H1 (cell line): ENCODE measurements at regions not wholly inside any gene's neighbourhood (a gene's known extent, or its start where the extent isn't known, plus 50 kb on each side); places are given as distances from the start of the nearest gene placed in this dataset.

Experiments used
- CTCF ChIA-PET: fragments of 300-600 bp; sonication (Branson Sonifier 250); formaldehyde crosslinking; loops from one replicate; lab custom pipeline; 2021; ENCODE audit not compliant: partially characterized antibody; lab: Charles Lee
- POLR2A ChIA-PET: fragments of 300-600 bp; sonication (Branson Sonifier 250); formaldehyde crosslinking; loops from one replicate; lab custom pipeline; 2021; ENCODE audit warnings: inconsistent platforms; ENCODE audit not compliant: partially characterized antibody; lab: Charles Lee
- DNase-seq, 2 experiments: peaks; one replicate each; pipeline versions ENCODE4 v3.0.0 to v3.0.0-alpha.2; 2010 to 2022; ENCODE audit warnings: low spot score in 2 of 2, low read depth in 1 of 2, mixed read lengths in 1 of 2
- FAIRE-seq: peaks from 2 replicates; lab custom pipeline; 2011; peaks lifted over from hg19 to GRCh38; lab: Jason Lieb, UNC
- H2AFZ ChIP-seq: 2 replicates; pipeline ENCODE4 v1.8.1; 2012; ENCODE audit warnings: low read length, inconsistent platforms
- H2AK5ac ChIP-seq: 2 replicates; pipeline ENCODE4 v1.6.1; 2013; ENCODE audit warnings: low read depth, low read length
- H2BK120ac ChIP-seq: replicated peaks from 2 replicates; pipeline ENCODE3; 2013; ENCODE audit warnings: low read depth, low read length, inconsistent platforms
- H2BK12ac ChIP-seq: 2 replicates; pipeline ENCODE4 v1.6.1; 2013; ENCODE audit warnings: low read depth, low read length
- H2BK15ac ChIP-seq: 2 replicates; pipeline ENCODE4 v1.6.1; 2013; ENCODE audit warnings: low read length
- H2BK20ac ChIP-seq: 2 replicates; pipeline ENCODE4 v1.6.1; 2013; ENCODE audit warnings: low read length
- H2BK5ac ChIP-seq: 2 replicates; pipeline ENCODE4 v1.6.1; 2013; ENCODE audit warnings: low read depth, low read length
- H3K14ac ChIP-seq: 2 replicates; pipeline ENCODE4 v1.6.1; 2013; ENCODE audit warnings: inconsistent platforms; ENCODE audit not compliant: insufficient read length
- H3K18ac ChIP-seq: 2 replicates; pipeline ENCODE4 v1.6.1; 2013; ENCODE audit warnings: low read length; ENCODE audit errors: extremely low read depth
- H3K23ac ChIP-seq: 2 replicates; pipeline ENCODE4 v1.6.1; 2013; ENCODE audit warnings: inconsistent platforms; ENCODE audit not compliant: insufficient read length
- H3K23me2 ChIP-seq: 2 replicates; pipeline ENCODE4 v1.6.1; 2013; ENCODE audit warnings: low read depth, low read length
- H3K27ac ChIP-seq: 2 replicates; pipeline ENCODE4 v1.6.1; 2011; ENCODE audit warnings: low read depth, low read length, inconsistent platforms
- H3K27me3 ChIP-seq, 4 experiments: replicated peaks in 1 of 4; 1 replicate in 1 of 4; 2 replicates in 3 of 4; pipeline versions ENCODE4 v1.6.1 to v1.8.1; 2011 to 2013; ENCODE audit warnings: low read length in 3 of 4, mild to moderate bottlenecking in 3 of 4, inconsistent platforms in 2 of 4, mixed read lengths in 2 of 4, moderate library complexity in 1 of 4; ENCODE audit not compliant: control insufficient read depth in 3 of 4, insufficient read depth in 3 of 4; ENCODE audit errors: extremely low read depth in 1 of 4
- H3K36me3 ChIP-seq, 4 experiments: 2 replicates each; pipeline versions ENCODE4 v1.6.1 to v1.8.1; 2011 to 2013; ENCODE audit warnings: mild to moderate bottlenecking in 4 of 4, low read length in 3 of 4, moderate library complexity in 2 of 4, control low read depth in 1 of 4, inconsistent platforms in 1 of 4; ENCODE audit not compliant: insufficient read depth in 4 of 4, control insufficient read depth in 2 of 4
- H3K4ac ChIP-seq: replicated peaks from 2 replicates; pipeline ENCODE3; 2013; ENCODE audit warnings: low read length, low read depth, mixed read lengths, inconsistent platforms; ENCODE audit not compliant: insufficient read length
- H3K4me1 ChIP-seq, 4 experiments: replicated peaks in 1 of 4; 1 replicate in 1 of 4; 2 replicates in 3 of 4; pipeline versions ENCODE4 v1.6.1 to v1.8.1; 2011 to 2013; ENCODE audit warnings: low read length in 3 of 4, inconsistent platforms in 2 of 4, mixed read lengths in 1 of 4; ENCODE audit not compliant: insufficient read depth in 4 of 4, control insufficient read depth in 3 of 4
- H3K4me2 ChIP-seq, 2 experiments: 2 replicates each; pipeline versions ENCODE4 v1.6.1 to v1.8.1; 2011 to 2013; ENCODE audit warnings: low read depth in 2 of 2, low read length in 2 of 2, control low read depth in 1 of 2, inconsistent platforms in 1 of 2, mild to moderate bottlenecking in 1 of 2; ENCODE audit not compliant: insufficient read depth in 1 of 2
- H3K4me3 ChIP-seq, 4 experiments: fragments of 200-600, 300-600 bp in 1 of 4; sonication (generic), shearing (Covaris generic), sonication (Bioruptor Twin) in 1 of 4; 2 replicates each; pipeline versions ENCODE4 v1.5.1 to v1.8.1; 2011 to 2016; ENCODE audit warnings: low read length in 4 of 4, low read depth in 3 of 4, control low read depth in 2 of 4, inconsistent platforms in 2 of 4, mild to moderate bottlenecking in 2 of 4, mixed read lengths in 1 of 4, moderate library complexity in 1 of 4; ENCODE audit not compliant: insufficient read depth in 2 of 4; ENCODE audit errors: extremely low read depth in 1 of 4
- H3K56ac ChIP-seq: replicated peaks from 2 replicates; pipeline ENCODE3; 2013; ENCODE audit warnings: low read depth, mild to moderate bottlenecking, mixed read lengths, low read length, inconsistent platforms; ENCODE audit not compliant: insufficient read length
- H3K79me1 ChIP-seq: 2 replicates; pipeline ENCODE4 v1.6.1; 2013; ENCODE audit warnings: low read depth, low read length, control low read depth
- H3K79me2 ChIP-seq, 2 experiments: 2 replicates each; pipeline versions ENCODE4 v1.6.1 to v1.8.1; 2012 to 2013; ENCODE audit warnings: low read length in 2 of 2, mild to moderate bottlenecking in 2 of 2, inconsistent platforms in 1 of 2; ENCODE audit not compliant: insufficient read depth in 2 of 2, control insufficient read depth in 1 of 2
- H3K9ac ChIP-seq, 4 experiments: replicated peaks in 1 of 4; 1 replicate in 1 of 4; 2 replicates in 3 of 4; pipeline versions ENCODE4 v1.6.1 to v1.8.1; 2011 to 2013; ENCODE audit warnings: low read depth in 3 of 4, low read length in 3 of 4, control low read depth in 2 of 4, mild to moderate bottlenecking in 2 of 4, moderate library complexity in 2 of 4, inconsistent platforms in 1 of 4; ENCODE audit errors: extremely low read depth in 1 of 4
- H3K9me3 ChIP-seq, 2 experiments: 2 replicates each; pipeline versions ENCODE4 v1.6.1 to v1.8.1; 2012 to 2013; ENCODE audit warnings: mild to moderate bottlenecking in 2 of 2, moderate library complexity in 2 of 2, control low read depth in 1 of 2, inconsistent platforms in 1 of 2, low read depth in 1 of 2, low read length in 1 of 2, mixed read lengths in 1 of 2; ENCODE audit not compliant: insufficient read depth in 2 of 2
- H4K20me1 ChIP-seq, 2 experiments: replicated peaks in 1 of 2; 2 replicates each; pipeline versions ENCODE3 to v1.8.1; 2011 to 2013; ENCODE audit warnings: inconsistent platforms in 2 of 2, low read length in 2 of 2, mild to moderate bottlenecking in 1 of 2; ENCODE audit not compliant: insufficient read depth in 2 of 2, control insufficient read depth in 1 of 2
- H4K5ac ChIP-seq: 2 replicates; pipeline ENCODE4 v1.6.1; 2013; ENCODE audit warnings: low read length, low read depth, mixed read lengths, inconsistent platforms; ENCODE audit not compliant: insufficient read length
- H4K8ac ChIP-seq: 2 replicates; pipeline ENCODE4 v1.8.0; 2013; ENCODE audit warnings: mild to moderate bottlenecking, moderate library complexity, low read length, inconsistent platforms; ENCODE audit not compliant: insufficient read depth; ENCODE audit errors: extremely low read depth
- H4K91ac ChIP-seq: replicated peaks from 2 replicates; pipeline ENCODE3; 2013; ENCODE audit warnings: low read length, mixed read lengths, inconsistent platforms; ENCODE audit not compliant: insufficient read length
- KDM4A ChIP-seq: IDR thresholded peaks from one replicate; pipeline ENCODE4 v1.7.1; 2012; ENCODE audit warnings: low read depth, mild to moderate bottlenecking, moderate library complexity, low read length, inconsistent platforms; ENCODE audit not compliant: severe bottlenecking
- SAP30 ChIP-seq: fragments of 300-600 bp; sonication (generic); IDR thresholded peaks from 2 replicates; pipeline ENCODE4 v1.7.1; 2012; ENCODE audit warnings: low read length, moderate library complexity, mild to moderate bottlenecking, inconsistent platforms; ENCODE audit not compliant: insufficient read depth, insufficient replicate concordance
- TF ChIP-seq, protein P1 (sequence below): IDR thresholded peaks from 2 replicates; pipeline ENCODE4 v1.6.1; 2012; ENCODE audit warnings: inconsistent platforms

DNA sequence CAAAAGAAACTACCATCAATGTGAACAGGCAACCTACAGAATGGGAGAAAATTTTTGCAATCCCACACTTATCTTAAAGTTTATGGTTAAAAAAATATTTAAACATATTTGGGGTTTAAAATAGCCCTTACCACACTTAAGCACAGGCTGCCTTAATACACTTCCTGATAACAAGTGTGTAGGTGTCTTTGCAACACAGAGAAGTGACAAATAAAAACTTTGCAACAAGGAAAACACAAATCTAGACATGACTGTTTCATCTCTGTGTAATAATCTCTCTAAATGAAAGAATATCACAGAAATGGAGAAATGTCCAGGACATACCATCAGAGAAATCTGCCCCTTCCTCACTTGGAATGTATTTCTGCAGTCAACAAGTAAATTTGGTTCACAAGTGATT, 464.1 kb upstream of the ARHGEF26 start:
- no peak for FAIRE-seq
- DNase-seq: no peak
- no peak overlapping the region for H3K18ac ChIP-seq
- H3K4ac ChIP-seq: no peak overlapping the region
- no peak overlapping the region for H2BK20ac ChIP-seq
- H3K23ac ChIP-seq: no peak overlapping the region
- no peak overlapping the region for H3K27ac ChIP-seq
- no peak overlapping the region for H3K9ac ChIP-seq
- H2BK5ac ChIP-seq: no peak overlapping the region
- H3K79me2 ChIP-seq: no peaks in the 10 kb centered on the region
- no peak overlapping the region for H4K91ac ChIP-seq
- no peak overlapping the region for H3K4me2 ChIP-seq
- H2BK12ac ChIP-seq: no peak overlapping the region
- H4K20me1 ChIP-seq: no peaks in the 10 kb centered on the region
- H3K14ac ChIP-seq: no peak overlapping the region
- no peaks in the 10 kb centered on the region for H3K4me1 ChIP-seq
- H3K9me3 ChIP-seq: no peaks in the 10 kb centered on the region
- no peak overlapping the region for H2BK15ac ChIP-seq
- no peak overlapping the region for H4K8ac ChIP-seq
- no peak overlapping the region for H2AFZ ChIP-seq
- H3K79me1 ChIP-seq: no peaks in the 10 kb centered on the region
- no peaks in the 10 kb centered on the region for H3K23me2 ChIP-seq
- no peaks in the 10 kb centered on the region for H3K27me3 ChIP-seq
- H4K5ac ChIP-seq: no peak overlapping the region
- no peak overlapping the region for H2AK5ac ChIP-seq
- H3K4me3 ChIP-seq: no peak overlapping the region
- no peak overlapping the region for H3K56ac ChIP-seq
- TF ChIP-seq SAP30: no peak
- TF ChIP-seq, protein P1, sequence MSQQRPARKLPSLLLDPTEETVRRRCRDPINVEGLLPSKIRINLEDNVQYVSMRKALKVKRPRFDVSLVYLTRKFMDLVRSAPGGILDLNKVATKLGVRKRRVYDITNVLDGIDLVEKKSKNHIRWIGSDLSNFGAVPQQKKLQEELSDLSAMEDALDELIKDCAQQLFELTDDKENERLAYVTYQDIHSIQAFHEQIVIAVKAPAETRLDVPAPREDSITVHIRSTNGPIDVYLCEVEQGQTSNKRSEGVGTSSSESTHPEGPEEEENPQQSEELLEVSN: no peak
- TF ChIP-seq KDM4A: no peak
- TF ChIP-seq, all 59 proteins: peak for 0
- ChIA-PET POLR2A (no interaction called here), CTCF (interaction anchor here (1.0 kb wide), 1 partner anchor 9 kb away, joined by 3 read pairs; no protein-coding TSS in a partner anchor)
- no peak overlapping the region for H2BK120ac ChIP-seq
- H3K36me3 ChIP-seq: no peaks in the 10 kb centered on the region
